PC-9 (cell line): ENCODE measurements at regions not wholly inside any gene's neighbourhood (a gene's known extent, or its start where the extent isn't known, plus 50 kb on each side); places are given as distances from the start of the nearest gene placed in this dataset.

Source experiments
- BruUV-seq: library from RNA; stranded (reverse); fragments of 400-500 nt; replicated peaks from 2 replicates; lab custom pipeline; 2021; lab: Mats Ljungman, UMichigan
- CTCF ChIA-PET: fragments of 300-600 bp; sonication (Branson Sonifier 250); formaldehyde crosslinking; loops from one replicate; lab custom pipeline; 2022; ENCODE audit warnings: antibody characterized with exemption; lab: Charles Lee
- POLR2A ChIA-PET: fragments of 300-600 bp; sonication (Branson Sonifier 250); formaldehyde crosslinking; loops from one replicate; lab custom pipeline; 2022; ENCODE audit warnings: antibody characterized with exemption; ENCODE audit not compliant: unreplicated experiment; lab: Charles Lee
- DNase-seq, 2 experiments: peaks; one replicate each; pipeline versions ENCODE4 v3.0.0 to v3.0.0-alpha.2; 2015 to 2022; ENCODE audit warnings: mixed read lengths in 1 of 2
- H2AFZ ChIP-seq: fragments of 200-600 bp; sonication (generic); 2 replicates; pipeline ENCODE4 v1.8.1; 2017; ENCODE audit warnings: antibody characterized with exemption
- H3F3A ChIP-seq: fragments of 200-600 bp; sonication (generic); 2 replicates; pipeline ENCODE4 v1.8.1; 2017; ENCODE audit warnings: antibody characterized with exemption, mild to moderate bottlenecking, low read depth; ENCODE audit not compliant: insufficient read depth
- H3K27ac ChIP-seq: fragments of 200-600 bp; sonication (generic); 2 replicates; pipeline ENCODE4 v1.6.1; 2016; ENCODE audit warnings: mixed run types
- H3K27me3 ChIP-seq: fragments of 200-600 bp; sonication (generic); 2 replicates; pipeline ENCODE4 v1.6.1; 2016; ENCODE audit warnings: low read depth, mixed run types; ENCODE audit not compliant: insufficient read depth
- H3K36me3 ChIP-seq: fragments of 200-600 bp; sonication (generic); 2 replicates; pipeline ENCODE4 v1.6.1; 2016; ENCODE audit warnings: low read depth, mixed run types
- H3K4me1 ChIP-seq: fragments of 200-600 bp; sonication (generic); replicated peaks from 2 replicates; pipeline ENCODE4 v1.6.1; 2016; ENCODE audit warnings: mixed run types; ENCODE audit not compliant: insufficient read depth
- H3K4me2 ChIP-seq: fragments of 200-600 bp; sonication (generic); 2 replicates; pipeline ENCODE4 v1.6.1; 2017; ENCODE audit warnings: mixed run types
- H3K4me3 ChIP-seq: fragments of 200-600 bp; sonication (generic); 2 replicates; pipeline ENCODE4 v1.6.1; 2016; ENCODE audit warnings: mixed run types
- H3K79me2 ChIP-seq: fragments of 200-600 bp; sonication (generic); 2 replicates; pipeline ENCODE4 v1.6.1; 2017; ENCODE audit warnings: low read depth, mixed run types
- H3K9me2 ChIP-seq: fragments of 200-600 bp; sonication (generic); 2 replicates; pipeline ENCODE4 v1.8.1; 2017; ENCODE audit warnings: mild to moderate bottlenecking; ENCODE audit not compliant: insufficient read depth
- H3K9me3 ChIP-seq: fragments of 200-600 bp; sonication (generic); 2 replicates; pipeline ENCODE4 v1.8.1; 2016; ENCODE audit warnings: low read depth; ENCODE audit not compliant: insufficient read depth
- H4K20me1 ChIP-seq: fragments of 200-600 bp; sonication (generic); 2 replicates; pipeline ENCODE4 v1.8.1; 2017; ENCODE audit not compliant: insufficient read depth
- CTCF ChIP-seq: fragments of 200-600 bp; sonication (generic); conservative IDR thresholded peaks from 2 replicates; pipeline ENCODE4 v1.6.1; 2017; ENCODE audit warnings: mixed run types, antibody characterized with exemption, mild to moderate bottlenecking, moderate library complexity
- EZH2 ChIP-seq: fragments of 200-600 bp; sonication (generic); IDR thresholded peaks from 2 replicates; pipeline ENCODE4 v1.8.0; 2017; ENCODE audit warnings: antibody characterized with exemption, low read depth
- intact Hi-C: fragments of 100-400 bp; cut with micrococcal nuclease; formaldehyde crosslinking; loops from one replicate; pipeline ENCODE4 v1.10.0; 2022; ENCODE audit not compliant: unreplicated experiment

- intact Hi-C loops: no loop called here
- no peak for TF ChIP-seq CTCF
- no peak for TF ChIP-seq EZH2
- Histone ChIP-seq H3K9me3 (no peaks in the 10 kb centered on the region), H3K79me2 (no peaks in the 10 kb centered on the region), H3K36me3 (no peaks in the 10 kb centered on the region), H3K4me3 (no peak overlapping the region), H3K27me3 (no peaks in the 10 kb centered on the region), H4K20me1 (no peaks in the 10 kb centered on the region), H3K4me1 (no peaks in the 10 kb centered on the region), H3F3A (no peaks in the 10 kb centered on the region), H3K27ac (no peak overlapping the region), H3K4me2 (no peak overlapping the region), H2AFZ (no peak overlapping the region), H3K9me2 (no peaks in the 10 kb centered on the region)
- no TSS peak for BruUV-seq
- ChIA-PET POLR2A (no interaction called here), CTCF (no interaction called here)
- DNase-seq: no peak
Observed at GRCh38 chr4:32147446-32148085, 1427.4 kb downstream of the PCDH7 start.

GRCh38 chr4:32148111-32148666 lies 1428.0 kb downstream of the PCDH7 start:
- no TSS peak for BruUV-seq

GRCh38 chr4:32158961-32159360 lies 1438.8 kb downstream of the PCDH7 start:
- ChIA-PET CTCF (no interaction called here), POLR2A (no interaction called here)
- no peak for TF ChIP-seq EZH2
- TF ChIP-seq CTCF: no peak
- intact Hi-C loops: no loop called here
- no peaks in the 10 kb centered on the region; the same call in 1 of the 2 replicates for H3K9me2 ChIP-seq
- H2AFZ ChIP-seq: no peak overlapping the region
- no peaks in the 10 kb centered on the region for H3K36me3 ChIP-seq
- H3K4me1 ChIP-seq: no peaks in the 10 kb centered on the region
- H3K27me3 ChIP-seq: no peaks in the 10 kb centered on the region
- no peak overlapping the region for H3K4me2 ChIP-seq
- H3K9me3 ChIP-seq: no peaks in the 10 kb centered on the region
- H4K20me1 ChIP-seq: no peaks in the 10 kb centered on the region
- no peaks in the 10 kb centered on the region for H3F3A ChIP-seq
- BruUV-seq: no TSS peak
- no peak for DNase-seq
- H3K27ac ChIP-seq: no peak overlapping the region
- H3K79me2 ChIP-seq: no peaks in the 10 kb centered on the region
- no peak overlapping the region for H3K4me3 ChIP-seq

More at GRCh38 chr4:32148111-32148666, 1428.0 kb downstream of the PCDH7 start:
- no peak for DNase-seq
- intact Hi-C loops: no loop called here
- Histone ChIP-seq H3K36me3 (no peaks in the 10 kb centered on the region), H3K27me3 (no peaks in the 10 kb centered on the region), H3K9me3 (no peaks in the 10 kb centered on the region), H3K79me2 (no peaks in the 10 kb centered on the region), H3K4me1 (no peaks in the 10 kb centered on the region), H3K27ac (no peak overlapping the region), H4K20me1 (no peaks in the 10 kb centered on the region), H3F3A (no peaks in the 10 kb centered on the region), H3K4me3 (no peak overlapping the region), H3K4me2 (no peak overlapping the region), H2AFZ (no peak overlapping the region), H3K9me2 (no peaks in the 10 kb centered on the region)
- TF ChIP-seq CTCF: no peak
- TF ChIP-seq EZH2: no peak
- CTCF ChIA-PET: no interaction called here
- POLR2A ChIA-PET: no interaction called here
